ENCODE measurements at regions not wholly inside any gene's neighbourhood (a gene's known extent, or its start where the extent isn't known, plus 50 kb on each side); places are given as distances from the start of the nearest gene placed in this dataset.

DNA sequence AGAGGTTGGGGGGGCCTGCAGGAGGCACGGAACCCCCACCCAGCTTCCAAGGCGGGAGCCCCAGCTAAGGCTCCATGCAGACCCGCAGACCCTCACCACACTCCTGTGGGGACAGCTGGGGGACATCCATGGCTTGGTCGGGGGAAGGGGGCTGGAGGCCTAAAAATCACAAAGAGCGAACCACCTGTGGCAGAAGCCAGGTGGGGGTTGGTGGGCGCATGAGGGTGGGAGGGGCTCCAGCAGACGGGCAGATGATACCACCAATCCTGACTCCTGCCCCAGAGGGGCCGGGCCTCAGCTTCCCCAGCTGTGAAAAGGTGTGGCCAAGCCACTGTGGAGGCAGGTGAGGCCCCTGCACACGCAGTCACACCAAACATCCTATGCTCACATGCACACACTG, 111.6 kb downstream of the FAM53A start:
- POLR2A ChIA-PET, result no interaction called here
- TF ChIP-seq, protein P1, sequence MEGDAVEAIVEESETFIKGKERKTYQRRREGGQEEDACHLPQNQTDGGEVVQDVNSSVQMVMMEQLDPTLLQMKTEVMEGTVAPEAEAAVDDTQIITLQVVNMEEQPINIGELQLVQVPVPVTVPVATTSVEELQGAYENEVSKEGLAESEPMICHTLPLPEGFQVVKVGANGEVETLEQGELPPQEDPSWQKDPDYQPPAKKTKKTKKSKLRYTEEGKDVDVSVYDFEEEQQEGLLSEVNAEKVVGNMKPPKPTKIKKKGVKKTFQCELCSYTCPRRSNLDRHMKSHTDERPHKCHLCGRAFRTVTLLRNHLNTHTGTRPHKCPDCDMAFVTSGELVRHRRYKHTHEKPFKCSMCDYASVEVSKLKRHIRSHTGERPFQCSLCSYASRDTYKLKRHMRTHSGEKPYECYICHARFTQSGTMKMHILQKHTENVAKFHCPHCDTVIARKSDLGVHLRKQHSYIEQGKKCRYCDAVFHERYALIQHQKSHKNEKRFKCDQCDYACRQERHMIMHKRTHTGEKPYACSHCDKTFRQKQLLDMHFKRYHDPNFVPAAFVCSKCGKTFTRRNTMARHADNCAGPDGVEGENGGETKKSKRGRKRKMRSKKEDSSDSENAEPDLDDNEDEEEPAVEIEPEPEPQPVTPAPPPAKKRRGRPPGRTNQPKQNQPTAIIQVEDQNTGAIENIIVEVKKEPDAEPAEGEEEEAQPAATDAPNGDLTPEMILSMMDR (IDR thresholded peaks at IDR 0.05; ENCODE audit: low read depth, low read length), result no peak
- CTCF ChIA-PET, result no interaction called here

DNA sequence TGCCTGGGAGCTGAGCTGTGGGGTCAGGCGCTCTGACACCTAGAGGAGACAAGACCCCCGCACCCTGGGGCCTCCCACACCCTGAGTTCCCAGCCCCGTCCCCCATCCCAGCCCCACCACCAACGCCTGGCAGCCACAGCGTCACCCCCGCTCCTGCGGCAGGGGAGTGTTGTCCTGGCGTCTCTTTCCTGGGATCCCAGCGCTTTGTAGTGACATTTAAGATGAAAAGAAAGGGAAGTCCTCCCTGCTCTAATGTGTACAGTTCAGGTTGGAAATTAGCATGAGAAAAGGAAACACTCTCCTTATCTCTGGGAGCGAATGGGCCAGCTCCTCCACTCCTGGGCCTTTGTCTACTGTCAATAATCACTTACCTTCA, 112.1 kb downstream of the FAM53A start:
- Histone ChIP-seq H3K27me3 (ENCODE audit: control insufficient read depth, insufficient read depth, low read length) (peaks cover 48% of the 10 kb centered on the region), H3K27ac (ENCODE audit: low read depth, low read length) (no peak overlapping the region), H3K4me3 (ENCODE audit: low read depth, low read length) (no peak overlapping the region), H3K9me3 (ENCODE audit: control insufficient read depth, insufficient read depth, low read length) (no peaks in the 10 kb centered on the region; the same call in 1 of the 2 replicates)
- POLR2A ChIA-PET, result no interaction called here
- CTCF ChIA-PET, result no interaction called here
- TF ChIP-seq, protein P1 (IDR thresholded peaks at IDR 0.05; ENCODE audit: low read depth, low read length), result no peak
- DNase-seq (ENCODE audit: low read depth, low spot score), result no peak

More for the DNA sequence above, 111.6 kb downstream of the FAM53A start:
- Histone ChIP-seq H3K9me3 (ENCODE audit: control insufficient read depth, insufficient read depth, low read length) (no peaks in the 10 kb centered on the region; the same call in 1 of the 2 replicates), H3K27ac (ENCODE audit: low read depth, low read length) (no peak overlapping the region), H3K4me3 (ENCODE audit: low read depth, low read length) (no peak overlapping the region), H3K27me3 (ENCODE audit: control insufficient read depth, insufficient read depth, low read length) (peaks cover 52% of the 10 kb centered on the region)
- no peak for DNase-seq (ENCODE audit: low read depth, low spot score)

DNA sequence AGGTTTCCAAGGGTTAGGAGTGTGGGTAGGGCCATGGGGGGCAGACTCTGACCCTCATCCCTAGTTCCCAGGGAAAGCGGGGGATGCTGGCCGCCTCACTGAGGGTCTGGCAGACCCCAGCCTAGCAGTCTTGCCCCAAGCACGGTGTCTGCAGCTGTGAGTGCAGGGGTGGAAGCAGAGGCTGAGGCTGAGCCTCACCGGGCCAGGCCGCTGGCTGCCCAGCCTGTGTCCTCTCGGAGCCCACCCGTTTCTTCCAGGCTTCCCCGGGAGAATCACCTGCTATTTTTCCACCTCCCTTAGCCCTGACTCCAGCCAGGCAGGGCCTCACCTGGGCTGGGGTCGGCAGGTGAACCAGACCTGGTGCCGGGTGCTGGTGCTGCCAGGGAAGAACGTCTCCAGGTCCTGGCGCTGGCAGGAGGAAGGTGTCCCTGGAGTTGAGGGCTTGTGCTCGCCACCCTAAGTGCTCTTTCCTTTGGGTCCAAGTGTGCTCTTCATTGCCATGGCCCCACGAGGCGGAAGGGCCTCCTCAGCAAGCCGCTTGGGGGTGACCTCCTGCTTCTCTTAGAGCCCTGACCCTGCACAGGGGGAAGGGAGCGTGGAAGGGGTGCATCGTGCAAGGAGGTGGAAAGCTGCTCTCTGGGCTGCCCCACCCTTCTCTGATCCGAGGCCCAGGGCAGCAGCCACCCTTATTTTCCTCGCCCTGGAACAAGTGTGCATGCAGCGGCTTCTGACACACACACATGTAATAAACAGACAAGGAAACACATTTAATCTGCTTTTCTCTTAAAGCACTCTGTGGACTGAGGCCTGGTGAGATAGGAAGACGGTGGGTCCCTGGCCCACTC, 112.7 kb downstream of the FAM53A start:
- ChIA-PET POLR2A (no interaction called here), CTCF (no interaction called here)
- no peak for DNase-seq (ENCODE audit: low read depth, low spot score)
- H3K27me3 ChIP-seq (ENCODE audit: control insufficient read depth, insufficient read depth, low read length), result peaks cover 44% of the 10 kb centered on the region
- H3K9me3 ChIP-seq (ENCODE audit: control insufficient read depth, insufficient read depth, low read length), result no peaks in the 10 kb centered on the region; the same call in 1 of the 2 replicates
- TF ChIP-seq, protein P1 (IDR thresholded peaks at IDR 0.05; ENCODE audit: low read depth, low read length), result no peak
- no peak overlapping the region for H3K4me3 ChIP-seq (ENCODE audit: low read depth, low read length)
- no peak overlapping the region for H3K27ac ChIP-seq (ENCODE audit: low read depth, low read length)

DNA sequence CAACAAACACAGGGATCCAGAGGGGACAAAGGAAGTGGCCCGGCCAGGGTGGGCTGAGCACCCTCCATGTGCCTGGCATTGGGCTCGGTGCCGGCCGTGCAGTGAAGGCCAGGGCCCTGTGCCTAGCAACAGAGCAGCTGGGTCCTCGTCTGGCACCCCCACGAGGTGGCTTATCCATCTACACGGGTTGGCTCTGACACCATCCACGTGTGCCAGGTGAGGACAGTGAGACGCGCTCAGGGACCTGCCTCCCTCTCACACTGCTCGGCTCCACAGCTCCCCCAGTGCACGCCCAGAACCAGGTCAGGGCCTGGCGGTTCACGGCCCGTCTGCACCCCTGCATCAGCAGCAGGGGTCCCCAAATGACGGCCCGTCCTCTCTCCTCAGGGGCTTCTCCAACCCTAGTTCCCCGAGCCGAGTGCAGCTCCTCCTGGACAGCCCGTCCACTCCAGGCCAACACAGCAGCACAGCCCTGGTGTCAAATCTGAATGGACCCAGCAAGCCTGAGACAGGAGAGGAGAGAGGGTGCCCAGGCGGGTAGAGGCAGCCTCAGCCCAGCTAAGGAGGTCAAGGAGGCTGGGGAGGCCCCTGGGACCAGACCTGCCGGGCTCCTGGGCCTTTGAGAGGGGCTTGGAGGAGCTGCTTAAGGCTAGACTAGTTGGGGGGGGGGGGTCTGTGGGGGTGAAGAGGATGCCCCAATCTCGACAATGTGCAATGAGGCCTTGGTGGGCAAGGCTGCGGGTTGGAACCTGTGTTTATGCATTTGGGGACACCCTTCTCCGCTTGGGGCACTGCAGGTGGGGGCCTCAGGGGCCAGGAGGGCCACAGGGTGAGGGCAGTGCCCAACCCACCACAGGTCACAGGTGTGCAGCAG, 113.6 kb downstream of the FAM53A start:
- DNase-seq (ENCODE audit: low read depth, low spot score), result no peak
- TF ChIP-seq, protein P1 (IDR thresholded peaks at IDR 0.05; ENCODE audit: low read depth, low read length), result no peak
- H3K4me3 ChIP-seq (ENCODE audit: low read depth, low read length), result no peak overlapping the region
- H3K27me3 ChIP-seq (ENCODE audit: control insufficient read depth, insufficient read depth, low read length), result peaks cover 36% of the 10 kb centered on the region
- ChIA-PET CTCF (no interaction called here), POLR2A (no interaction called here)
- no peak overlapping the region for H3K27ac ChIP-seq (ENCODE audit: low read depth, low read length)
- H3K9me3 ChIP-seq (ENCODE audit: control insufficient read depth, insufficient read depth, low read length), result no peaks in the 10 kb centered on the region; the same call in 1 of the 2 replicates

Measured in AG04450 (cell line).